GM19025 (cell line): ENCODE measurements at regions not wholly inside any gene's neighbourhood (a gene's known extent, or its start where the extent isn't known, plus 50 kb on each side); places are given as distances from the start of the nearest gene placed in this dataset.
"Not testable (repeated sequence)": the region's sequence is repeated elsewhere in the genome, so short reads cannot be mapped to it uniquely, and the experiment has no call there.

Source experiments
- ATAC-seq: cut with Tn5 transposase; IDR thresholded peaks from one replicate; pipeline ENCODE4 v1.9.1; 2021; ENCODE audit warnings: mild to moderate bottlenecking, low read depth, moderate library complexity; ENCODE audit not compliant: unreplicated experiment

DNA sequence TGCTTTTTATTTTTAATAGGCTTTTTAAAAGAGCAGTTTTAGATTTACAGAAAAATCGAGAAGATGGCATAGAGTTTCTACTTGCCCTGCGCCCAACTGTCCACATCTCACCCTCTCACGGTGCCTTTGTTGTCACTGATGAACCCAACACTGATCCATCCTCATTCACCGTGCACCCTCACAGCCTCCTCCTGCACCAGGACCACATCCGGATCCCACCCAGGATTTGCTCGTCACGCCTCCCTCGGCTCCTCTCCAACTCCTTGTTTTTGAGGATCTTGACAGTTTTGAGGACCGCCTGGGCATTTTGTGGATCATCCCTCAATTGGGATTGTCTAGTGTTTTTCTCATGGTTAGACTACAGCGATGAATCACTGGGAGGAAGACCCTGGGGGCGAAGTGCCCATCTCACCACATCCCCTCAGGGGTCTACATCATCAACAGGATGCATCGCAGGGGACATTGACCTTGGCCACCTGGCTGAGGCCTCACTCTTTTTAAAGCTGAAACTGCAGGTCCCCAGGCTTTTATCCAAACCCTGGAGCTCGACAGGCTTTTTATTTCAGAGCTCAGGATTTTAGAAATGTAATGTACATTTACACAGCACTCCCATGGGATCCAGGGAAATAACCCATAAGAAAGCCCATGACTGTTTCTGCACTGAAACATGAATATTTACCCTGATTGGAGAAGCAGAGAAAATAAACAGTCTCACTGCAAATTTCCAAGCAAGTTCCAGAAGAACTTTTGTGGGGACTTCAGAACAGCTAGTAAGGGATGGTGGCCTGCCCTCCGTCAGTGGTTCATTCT lies 71.8 kb upstream of the ZNF469 start:
- no peak for ATAC-seq

DNA sequence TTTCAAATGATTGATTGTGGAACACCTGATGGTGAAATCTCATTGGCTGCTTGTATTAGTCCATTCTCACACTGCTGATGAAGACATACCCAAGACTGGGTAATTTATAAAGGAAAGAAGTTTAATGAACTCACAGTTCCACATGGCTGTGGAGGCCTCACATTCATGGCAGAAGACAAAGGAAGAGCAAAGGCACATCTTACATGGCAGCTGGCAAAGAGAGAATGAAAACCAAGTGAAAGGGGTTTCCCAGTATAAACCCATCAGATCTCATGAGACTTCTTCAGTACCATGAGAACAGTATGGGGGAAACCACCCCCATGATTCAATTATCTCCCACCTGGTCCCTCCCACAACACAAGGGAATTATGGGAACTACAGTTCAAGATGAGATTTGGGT lies 70.9 kb upstream of the ZNF469 start:
- ATAC-seq, result not testable (repeated sequence)

DNA sequence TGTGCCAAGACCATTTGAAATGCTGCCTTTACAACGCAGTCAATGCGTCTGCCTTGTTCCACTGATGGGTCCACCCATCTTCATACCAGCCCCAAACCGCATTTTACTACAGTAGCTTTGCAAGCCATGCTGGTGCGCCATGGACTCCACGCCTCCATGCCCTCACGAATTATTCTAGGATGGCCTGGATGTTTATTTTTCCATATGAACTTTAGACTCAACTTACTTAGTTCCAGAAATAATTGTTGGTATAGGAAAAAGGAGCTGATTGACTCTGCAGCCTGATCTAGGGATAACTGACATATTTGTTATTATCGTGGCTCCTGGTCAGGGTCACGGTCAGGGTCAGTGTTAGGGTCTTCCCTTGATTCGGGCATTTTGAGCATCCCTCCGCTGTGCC lies 70.0 kb upstream of the ZNF469 start:
- no peak for ATAC-seq

DNA sequence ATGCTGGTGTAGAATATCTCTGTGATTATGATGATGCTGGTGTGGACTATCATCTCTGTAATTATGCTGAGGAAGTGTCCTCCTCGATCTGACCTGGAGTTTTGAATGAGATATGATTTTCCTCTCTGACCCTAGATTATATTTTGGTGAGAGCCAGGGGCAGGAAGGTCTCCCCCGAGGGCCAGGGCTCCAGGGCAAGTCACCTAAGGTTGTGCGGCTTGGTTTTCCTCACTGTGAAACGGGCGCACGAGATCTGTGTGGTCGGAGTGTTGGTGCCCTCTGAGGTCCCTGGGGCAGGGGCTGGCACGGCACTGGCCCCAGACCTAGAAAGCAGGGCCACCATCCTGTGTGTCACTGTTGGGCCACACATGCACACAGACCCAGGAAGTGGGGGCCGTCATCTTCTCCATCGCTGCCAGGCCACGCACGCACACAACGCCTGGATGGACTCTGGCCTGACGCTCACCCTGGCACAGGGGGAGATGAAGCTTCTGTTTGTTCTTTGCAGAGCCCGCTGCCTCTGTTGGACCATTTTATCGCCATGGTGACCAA lies 67.7 kb upstream of the ZNF469 start:
- no peak for ATAC-seq

DNA sequence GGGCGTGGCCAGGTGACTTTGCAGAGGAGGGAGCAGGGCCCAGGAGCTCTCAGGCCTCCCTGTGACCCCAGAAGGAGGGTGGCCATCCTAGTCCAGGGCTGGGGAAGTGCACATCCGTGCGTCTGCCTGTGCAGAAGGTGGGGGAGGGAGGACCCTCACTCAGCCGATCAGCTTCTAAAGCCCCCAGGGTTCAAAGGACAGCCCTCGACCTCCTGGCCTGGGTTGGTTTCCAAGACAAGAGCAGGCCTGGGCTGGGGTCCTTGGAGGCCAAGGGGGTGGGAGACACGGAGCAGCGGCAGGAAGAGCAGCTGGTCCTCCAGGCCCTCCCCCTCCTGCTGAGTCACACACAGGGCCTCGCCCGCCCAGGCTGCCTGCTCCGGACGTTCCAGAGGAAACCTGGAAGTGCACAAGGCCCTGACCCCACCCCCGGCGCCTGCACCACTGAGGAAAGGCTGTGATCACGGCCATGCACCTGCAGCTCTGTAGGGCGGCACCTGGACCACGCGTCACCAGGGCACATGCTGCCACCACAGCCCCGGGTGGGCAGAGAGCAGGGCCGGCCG lies 67.1 kb upstream of the ZNF469 start:
- no peak for ATAC-seq

DNA sequence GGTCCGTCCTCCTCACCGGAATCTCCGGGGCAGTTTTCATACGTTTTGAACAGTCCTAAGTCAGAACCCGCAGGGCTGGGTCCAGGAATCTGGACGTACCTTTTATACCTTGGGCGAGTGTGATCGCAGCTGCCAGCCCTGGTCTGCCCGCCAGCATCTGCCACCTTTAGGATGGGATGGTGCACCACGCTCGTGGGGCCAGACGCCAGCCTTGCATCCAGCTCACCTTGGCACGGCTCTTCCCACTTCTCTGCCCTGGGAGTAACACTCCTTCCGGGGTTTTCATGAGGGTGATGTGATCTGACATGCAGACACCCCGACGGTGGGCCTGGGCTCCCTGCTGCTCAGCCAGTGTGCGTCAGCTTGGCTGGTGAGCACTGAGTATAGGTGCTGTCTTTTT lies 66.6 kb upstream of the ZNF469 start:
- ATAC-seq, result no peak

DNA sequence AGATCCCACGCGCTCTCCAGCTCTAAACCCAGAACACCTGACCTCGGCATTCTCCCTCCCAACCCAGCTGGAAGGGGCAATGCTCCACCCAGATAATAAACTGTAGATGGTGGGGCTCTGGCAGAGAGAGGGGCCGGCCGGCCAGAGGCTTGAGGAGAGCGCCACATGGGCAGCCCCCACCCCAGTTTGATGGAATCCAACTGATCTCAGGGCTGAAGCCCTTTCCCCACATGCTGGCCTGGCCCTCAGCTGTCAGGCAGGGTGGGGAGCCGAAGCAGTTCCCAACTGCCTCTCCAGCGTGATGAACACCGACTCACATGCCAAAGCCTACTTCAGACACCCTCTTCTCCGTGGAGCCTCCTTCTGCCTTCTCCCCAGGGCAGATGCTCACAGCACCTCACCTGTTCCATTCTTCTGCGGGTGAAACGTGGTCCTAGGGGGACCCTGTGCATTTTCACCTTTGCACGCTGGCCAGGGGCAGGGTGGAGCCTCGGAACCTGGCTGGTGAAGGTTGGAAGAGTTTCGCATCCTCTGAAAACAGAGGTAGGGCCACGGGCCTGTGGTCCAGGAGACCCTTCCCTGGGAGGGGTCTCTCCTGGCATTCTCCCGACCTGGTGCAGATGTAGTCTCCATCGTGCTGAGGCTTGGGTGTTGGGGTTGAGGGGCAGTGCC lies 65.7 kb upstream of the ZNF469 start:
- ATAC-seq, result no peak

DNA sequence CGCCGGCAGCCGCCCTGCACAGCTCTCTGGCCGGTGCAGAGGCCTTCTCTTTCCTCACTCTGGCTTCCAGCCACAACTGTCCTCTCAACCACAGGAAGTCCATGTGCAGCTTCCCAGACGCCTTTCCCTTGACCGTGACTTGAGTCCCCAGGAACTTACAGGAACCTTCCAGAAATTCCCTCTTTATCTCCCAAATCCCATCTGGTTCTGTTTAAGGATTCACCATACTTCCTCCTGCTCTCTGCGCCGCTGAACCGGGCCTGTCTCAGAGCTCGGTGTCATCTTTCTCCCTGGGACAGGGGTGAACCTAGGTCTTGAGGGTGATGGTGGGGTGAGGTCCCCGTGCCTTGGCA lies 65.2 kb upstream of the ZNF469 start:
- no peak for ATAC-seq

DNA sequence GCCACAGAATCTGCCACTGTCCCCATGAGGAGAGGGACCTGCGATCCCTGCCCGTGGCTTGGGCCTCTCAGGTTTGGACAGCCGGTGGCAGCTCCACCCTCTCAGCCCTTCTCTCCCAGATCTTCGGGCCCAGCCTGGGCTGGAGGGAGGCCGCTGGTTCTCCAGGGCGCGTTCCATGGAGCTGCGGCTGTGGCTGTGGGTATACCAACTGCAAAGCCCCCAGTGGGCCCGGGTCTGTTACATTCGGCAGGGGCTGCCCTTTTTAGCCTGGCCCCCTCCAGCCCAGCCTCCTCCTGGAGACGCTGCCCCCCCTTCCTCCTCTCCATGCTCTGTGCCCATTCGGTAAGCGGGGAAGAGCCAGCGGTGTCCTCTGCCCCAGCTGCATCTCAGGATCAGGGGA lies 64.7 kb upstream of the ZNF469 start:
- ATAC-seq, result no peak

DNA sequence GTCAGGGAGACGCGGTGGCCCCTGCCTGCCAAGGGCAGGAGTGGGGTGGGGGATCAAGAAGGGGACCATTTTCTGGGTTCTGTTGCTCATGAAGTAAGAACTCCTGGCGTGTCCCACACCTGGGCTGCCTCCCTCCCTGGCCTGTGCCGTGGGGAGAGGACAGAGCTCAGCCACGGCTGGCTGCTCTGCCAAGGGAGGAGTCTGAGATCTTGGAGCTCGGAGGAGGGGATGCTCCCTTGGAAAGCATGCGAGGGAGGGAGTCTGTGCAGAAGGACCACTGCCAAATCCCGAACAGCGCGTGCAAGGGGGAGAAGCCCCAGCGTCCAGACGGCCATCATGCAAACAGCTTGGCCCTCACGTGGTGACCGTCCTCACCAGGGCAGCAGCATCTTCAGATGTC lies 64.2 kb upstream of the ZNF469 start:
- no peak for ATAC-seq

DNA sequence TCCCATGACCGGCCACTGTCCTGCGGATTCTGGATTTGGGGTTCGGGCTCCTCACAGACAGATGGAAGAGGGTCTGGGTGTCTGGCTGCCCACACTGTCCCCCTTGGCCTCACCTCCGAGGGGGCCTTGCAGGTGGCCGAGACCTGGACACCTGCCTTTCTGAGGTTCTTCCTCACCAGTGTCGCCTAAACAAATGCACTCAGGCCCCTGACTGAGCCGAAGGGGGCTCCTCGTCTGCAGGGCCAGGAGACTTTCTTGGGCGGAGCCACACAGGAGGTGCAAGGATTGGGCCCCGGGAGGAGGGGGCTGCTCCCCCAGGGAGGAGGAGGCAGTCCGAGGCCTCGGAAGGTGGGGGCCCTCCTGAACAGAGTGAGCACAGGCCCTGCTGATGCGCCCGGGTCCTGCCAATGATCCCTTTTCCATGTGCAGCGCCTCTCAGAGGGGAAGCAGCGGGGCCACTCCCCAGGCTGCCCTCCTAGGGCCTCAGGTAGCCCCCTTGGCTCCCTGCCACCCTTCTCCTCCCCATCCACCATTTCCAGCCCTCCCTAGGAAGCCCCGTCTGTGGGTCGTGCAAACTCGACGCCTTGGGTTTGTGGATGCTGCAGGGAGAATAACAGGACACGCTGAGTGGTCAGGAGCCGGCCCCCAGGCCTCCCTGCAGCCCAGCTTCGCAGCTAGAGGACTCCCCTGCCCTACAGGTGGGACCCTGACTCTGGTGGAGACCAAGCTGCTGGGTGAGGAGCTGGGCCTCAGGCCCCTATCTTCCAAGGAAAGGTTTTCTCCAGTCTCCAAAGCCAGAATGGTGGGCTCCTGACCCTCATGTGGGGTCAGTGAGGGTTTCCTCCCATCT lies 63.4 kb upstream of the ZNF469 start:
- ATAC-seq, result no peak

DNA sequence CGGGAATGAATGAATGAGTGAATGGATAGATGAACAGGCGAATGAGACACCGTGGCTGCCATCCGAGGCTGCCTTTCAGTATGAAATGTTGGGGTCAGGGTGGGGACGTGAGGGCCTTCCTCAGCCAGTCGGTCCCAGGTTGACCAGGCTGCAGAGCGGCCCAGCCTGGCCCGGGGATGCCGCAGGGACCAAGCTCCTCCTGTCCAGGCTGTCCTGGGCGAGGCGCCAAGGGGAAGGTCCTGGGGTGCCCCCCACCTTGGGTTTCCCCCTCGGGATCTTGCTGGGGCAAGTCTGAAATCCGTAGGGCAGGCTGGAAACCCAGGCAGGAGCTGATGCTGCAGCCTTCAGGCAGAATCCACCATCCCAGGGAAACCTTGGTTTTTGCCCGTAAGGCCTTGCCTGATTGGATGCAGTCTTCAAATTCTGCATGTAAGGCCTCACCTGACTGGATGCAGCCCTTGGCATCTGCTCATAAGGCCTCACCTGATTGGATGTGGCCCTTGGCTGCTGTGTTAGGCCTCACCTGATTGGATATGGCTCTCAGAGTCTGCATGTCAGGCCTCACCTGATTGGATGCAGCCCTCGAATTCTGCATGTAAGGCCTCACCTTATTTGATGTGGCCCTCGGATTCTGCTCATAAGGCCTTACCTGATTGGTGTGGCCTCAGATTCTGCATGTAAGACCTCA lies 61.7 kb upstream of the ZNF469 start:
- ATAC-seq, result no peak

DNA sequence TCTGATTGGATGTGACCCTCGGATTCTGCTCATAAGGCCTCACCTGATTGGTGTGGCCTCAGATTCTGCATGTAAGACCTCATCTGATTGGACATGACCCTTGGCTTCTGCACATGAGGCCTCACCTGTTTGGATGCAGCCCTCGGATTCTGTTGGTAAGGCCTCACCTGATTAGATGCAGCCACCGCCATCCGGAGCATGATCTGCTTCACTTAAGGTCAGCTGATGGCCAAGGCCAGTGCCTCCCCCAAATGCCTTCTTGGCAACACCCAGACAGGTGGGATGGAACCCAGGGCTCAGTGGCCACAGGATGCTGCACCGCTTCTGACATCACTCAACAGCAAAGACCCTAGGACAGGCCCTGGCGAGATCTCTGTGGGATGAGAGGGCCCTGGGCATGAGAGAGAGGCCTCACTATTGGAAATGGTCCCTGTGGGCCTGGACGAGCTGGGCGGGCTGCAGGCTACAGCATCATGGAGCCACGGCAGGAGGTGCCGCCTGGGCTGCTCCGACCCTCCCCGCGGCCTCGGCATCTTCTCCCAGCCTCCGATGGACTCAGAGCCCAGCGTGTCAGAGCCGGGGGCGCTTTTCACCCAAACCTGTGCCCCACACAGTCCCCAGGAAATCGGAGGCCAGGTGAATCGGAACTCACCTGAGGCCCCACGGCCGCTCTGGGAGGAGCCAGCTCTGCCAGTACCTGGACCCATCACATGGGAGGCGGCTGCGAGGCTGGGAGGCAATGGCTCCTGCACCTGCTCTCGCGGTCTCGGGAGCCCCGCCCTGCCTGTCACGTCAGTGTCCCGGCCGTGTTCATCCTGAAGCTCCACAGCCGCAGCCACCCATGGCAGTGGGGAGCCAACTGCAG lies 60.9 kb upstream of the ZNF469 start:
- ATAC-seq, result no peak

DNA sequence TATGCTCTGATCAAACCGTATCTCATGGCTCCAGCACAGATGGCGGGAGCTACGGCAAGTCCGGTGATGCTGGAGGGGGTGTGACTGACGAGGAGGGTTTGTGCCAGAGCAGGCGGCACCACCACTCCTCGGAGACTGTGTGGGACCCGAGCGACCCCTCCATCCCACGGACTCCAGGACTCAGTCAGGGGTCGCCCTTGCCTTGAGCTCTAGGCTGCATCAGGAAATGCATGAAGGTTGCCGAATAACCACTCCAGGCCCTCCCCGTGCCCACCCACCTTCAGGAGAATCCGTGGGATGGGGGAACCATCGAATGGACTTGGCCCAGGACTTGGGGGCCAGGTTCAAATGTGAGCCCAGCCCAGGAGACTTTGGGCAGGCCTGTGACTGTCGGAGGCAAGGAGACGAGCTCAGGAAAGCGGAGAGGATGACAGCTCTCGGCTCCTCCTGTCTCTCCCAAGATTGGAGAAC lies 60.2 kb upstream of the ZNF469 start:
- no peak for ATAC-seq

DNA sequence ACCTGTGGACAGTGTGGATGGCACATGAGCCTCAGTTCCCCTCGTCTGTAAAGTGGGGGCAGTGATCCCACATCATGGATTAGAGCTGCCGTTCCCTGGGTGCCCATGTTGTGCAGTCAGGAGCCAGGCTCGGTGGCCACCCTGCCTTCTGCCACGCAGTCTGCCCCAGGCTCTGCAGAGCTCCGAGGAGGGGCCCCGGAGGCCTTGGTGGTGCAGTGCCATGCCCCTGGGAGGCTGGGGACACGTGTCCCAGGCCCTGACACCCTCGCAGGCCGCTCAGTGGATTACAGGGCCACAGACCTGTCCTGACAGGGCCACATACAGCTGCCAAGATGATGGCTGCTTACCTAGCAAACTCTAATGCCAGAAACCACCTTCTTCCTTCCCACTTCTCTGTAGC lies 59.7 kb upstream of the ZNF469 start:
- ATAC-seq, result no peak

DNA sequence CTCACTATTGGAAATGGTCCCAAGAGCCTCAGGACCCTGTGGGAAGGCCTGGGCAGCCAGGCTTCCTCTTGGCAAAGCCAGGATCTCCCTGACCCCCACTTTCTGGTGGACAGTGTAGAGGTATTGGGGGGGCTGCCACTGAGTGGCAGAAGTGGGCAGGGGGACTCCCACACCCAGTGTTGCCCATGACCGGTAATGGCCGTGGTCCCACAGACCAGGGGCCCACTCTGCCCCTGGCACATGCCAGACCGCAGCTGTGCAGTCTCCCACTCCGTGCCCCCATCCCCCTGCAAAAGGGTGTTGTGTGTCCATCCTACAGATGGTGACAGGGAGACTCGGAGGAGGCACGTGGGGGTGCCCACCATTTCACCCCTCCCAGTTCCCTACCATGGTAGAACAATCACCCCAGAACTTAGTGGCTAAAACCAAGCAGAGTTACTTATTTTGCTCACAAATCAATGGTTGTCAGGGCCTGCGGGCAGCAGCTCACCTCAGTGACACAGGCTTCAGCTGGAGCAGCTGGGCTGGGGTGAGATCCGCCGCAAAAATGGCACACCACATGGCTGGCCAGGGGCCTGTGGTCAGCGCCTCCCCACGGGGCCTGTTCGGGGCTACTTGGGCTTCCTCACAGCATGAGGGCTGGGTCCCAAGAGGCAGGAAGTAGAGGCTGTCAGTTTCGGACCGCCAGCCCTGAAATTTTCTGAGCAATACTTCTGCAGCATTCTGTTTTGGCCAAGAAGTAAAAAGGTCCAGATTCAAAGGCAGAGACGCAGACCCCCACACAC lies 59.0 kb upstream of the ZNF469 start:
- no peak for ATAC-seq

DNA sequence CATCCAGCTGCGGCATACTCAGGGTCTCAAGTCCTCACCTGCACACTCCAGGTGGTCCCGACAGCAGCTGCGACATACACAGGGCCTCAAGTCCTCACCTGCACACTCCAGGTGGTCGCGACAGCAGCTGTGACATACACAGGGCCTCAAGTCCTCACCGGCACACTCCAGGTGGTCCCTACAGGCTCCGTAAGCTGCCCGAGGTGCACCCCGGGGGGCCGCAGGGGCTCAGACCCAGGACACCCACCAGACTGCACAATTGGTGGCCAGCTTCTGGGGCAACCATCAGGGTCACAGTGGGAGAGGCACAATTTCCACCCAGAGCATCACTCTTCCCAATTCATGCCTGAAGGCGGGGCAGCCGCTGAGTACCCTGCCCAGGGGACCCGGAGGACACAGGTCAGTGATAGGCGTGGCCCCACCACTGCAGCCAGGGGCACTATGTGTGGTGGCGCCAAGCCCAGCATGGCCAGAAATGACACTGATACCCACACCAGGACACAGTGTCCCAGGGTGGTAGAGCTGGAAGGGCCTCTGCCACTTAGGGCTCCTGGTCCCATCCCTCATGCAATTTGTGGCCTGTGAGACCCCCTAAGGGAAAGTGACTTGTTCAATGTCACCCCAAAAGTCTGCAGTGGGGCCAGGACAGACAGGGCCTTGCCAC lies 57.5 kb upstream of the ZNF469 start:
- no peak for ATAC-seq

DNA sequence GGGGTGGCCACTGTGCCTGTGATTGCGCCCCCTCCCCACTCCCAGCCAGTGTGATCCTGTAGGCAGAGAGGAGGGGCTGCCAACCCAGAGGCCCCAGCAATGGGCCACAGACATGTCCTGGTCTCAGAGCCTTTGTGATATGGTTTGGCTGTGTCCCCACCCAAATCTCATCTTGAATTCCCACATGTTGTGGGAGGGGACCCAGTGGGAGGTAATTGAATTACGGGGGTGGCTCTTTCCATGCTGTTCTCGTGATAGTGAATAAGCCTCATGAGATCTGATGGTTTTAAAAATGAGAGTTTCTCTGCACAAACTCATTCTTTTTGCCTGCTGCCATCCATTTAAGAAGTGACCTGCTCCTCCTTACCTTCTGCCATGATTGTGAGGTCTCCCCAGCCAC lies 56.8 kb upstream of the ZNF469 start:
- ATAC-seq, result no peak
